Heart right ventricle (tissue), 16 donors: ENCODE measurements at regions not wholly inside any gene's neighbourhood (a gene's known extent, or its start where the extent isn't known, plus 50 kb on each side); places are given as distances from the start of the nearest gene placed in this dataset.

ENCODE experiments used
- ATAC-seq, 8 donors: fragments of 200-7000 bp; cut with Tn5 transposase; one replicate each; pipeline ENCODE4 v1.9.1; 2020; ENCODE audit warnings: mild to moderate bottlenecking in 8 of 8, moderate library complexity in 8 of 8, moderate number of reproducible peaks in 1 of 8
- DNase-seq, 2 donors: peaks; one replicate each; pipeline ENCODE4 v3.0.0-alpha.2; 2020
- H3K27ac ChIP-seq, 10 donors: fragments of 200-600 bp; sonication (generic) in 2 of 10; one replicate each; pipeline versions ENCODE4 v1.5.0 to v1.8.0; 2020 to 2022; ENCODE audit warnings: mild to moderate bottlenecking in 3 of 10
- H3K27me3 ChIP-seq, 7 donors: fragments of 200-600 bp; one replicate each; pipeline ENCODE4 v1.8.0; 2021 to 2022; ENCODE audit warnings: mild to moderate bottlenecking in 2 of 7
- H3K36me3 ChIP-seq, 9 donors: fragments of 200-600 bp; sonication (generic) in 1 of 9; one replicate each; pipeline versions ENCODE4 v1.5.0 to v1.8.0; 2020 to 2022; ENCODE audit warnings: mild to moderate bottlenecking in 2 of 9
- H3K4me1 ChIP-seq, 9 donors: fragments of 200-600 bp; sonication (generic) in 1 of 9; one replicate each; pipeline versions ENCODE4 v1.5.0 to v1.8.0; 2020 to 2022; ENCODE audit warnings: mild to moderate bottlenecking in 4 of 9
- H3K4me3 ChIP-seq, 10 donors: fragments of 200-600 bp; sonication (generic) in 2 of 10; one replicate each; pipeline versions ENCODE4 v1.5.0 to v1.8.0; 2020 to 2022; ENCODE audit warnings: mild to moderate bottlenecking in 7 of 10, moderate library complexity in 2 of 10
- H3K9me3 ChIP-seq, 11 donors: fragments of 200-600 bp in 10 of 11; sonication (generic) in 2 of 11; one replicate each; pipeline versions ENCODE4 v1.5.0 to v1.8.0; 2013 to 2022; ENCODE audit warnings: mild to moderate bottlenecking in 2 of 11, control low read depth in 1 of 11, moderate library complexity in 1 of 11
- CTCF ChIP-seq, 9 donors: fragments of 200-600 bp; sonication (generic) in 2 of 9; IDR thresholded peaks; one replicate each; pipeline versions ENCODE4 v1.5.0 to v1.8.0; 2021 to 2022; ENCODE audit warnings: antibody characterized with exemption in 9 of 9, mild to moderate bottlenecking in 5 of 9, moderate library complexity in 1 of 9
- WGBS, 2 donors: extraction: QIAGEN DNeasy Blood & Tissue Kit; methylation state at CpG; one replicate each; pipeline ENCODE4 v1.1.7; 2013; ENCODE audit warnings: inconsistent platforms in 1 of 2; 5-methylcytosine and 5-hydroxymethylcytosine counted together
- intact Hi-C, 10 donors: fragments of 100-400 bp; cut with DNase I; formaldehyde crosslinking; loops; one replicate each; pipeline versions ENCODE4 v1.11.1 to v1.14.2; 2022
- donor health status: Arrhythmogenic right ventricular cardiomyopathy.
- donor health status: ischemic (EF 13 %, LVEDD 7.1; RV severe dilation, severe dysfunction).
- donor health status: healthy with polysubstance abuse.
- donor health status: DM: no; HTN: yes; CAD: no.
- donor health status: DM: no; HTN: no; CAD: no.
- donor health status: ischemic (EF 25% LVEDD 6.9; RV normal size, moderate dysfunction).
- donor health status: ischemic (EF 25% LVEDD 5.7; RV mildly dilated, moderate dysfunction).
- donor health status: healthy.
- donor health status: DM: yes; HTN: yes; CAD: no.
- donor health status: Ischemic cardiomyopathy.
- donor health status: ischemic (EF 35%, LVEDD 5.7; RV mildly dilated, moderate dysfunction).
- donor health status: nonischemic (EF 11% LVEDD 7.7; RV severe dilation, severe dysfunction).
- donor health status: DM: yes; HTN: yes; CAD: no.
- donor health status: PGD.
- donor health status: ischemic (EF 29% LVEDD 5.4; RV normal size, mild dysfunction).
- donor health status: nonischemic (EF 23%, LVEDD 6.1; RV moderate dilation, normal function).

GRCh38 chr2:7725171-7725849 lies 808.1 kb downstream of the RNF144A start:
- no peak for DNase-seq

GRCh38 chr2:7725850-7726242 lies 808.6 kb downstream of the RNF144A start:
- Histone ChIP-seq H3K27me3 (no peaks in the 10 kb centered on the region), H3K4me1 (no peaks in the 10 kb centered on the region), H3K27ac (peak overlapping the region in 1 of 10 donors; percentile 68), H3K9me3 (no peaks in the 10 kb centered on the region), H3K4me3 (peak overlapping the region in 1 of 10 donors; percentile 40), H3K36me3 (no peaks in the 10 kb centered on the region)
- intact Hi-C loops: loop anchor here in 3 of 10 donors (5.0 to 10.0 kb wide), 2 partner anchors 959 to 961 kb away; partner anchors contain the start of gene ID2 (in 2 of the 3)
- DNase-seq (no peak), ATAC-seq (no peak)
- 96% methylated on average over 1 of the region's 1 CpG for WGBS, 2 donors
- no peak for TF ChIP-seq CTCF (IDR thresholded peaks at IDR 0.05)

More at GRCh38 chr2:7725171-7725849, 808.1 kb downstream of the RNF144A start:
- H3K4me1 ChIP-seq: no peaks in the 10 kb centered on the region
- WGBS, 2 donors: 36 to 49% methylated on average over 9 of the region's 9 CpGs
- TF ChIP-seq CTCF (IDR thresholded peaks at IDR 0.05): peak in 5 of 9 donors; percentile 16 to 43 (median 28)
- no peaks in the 10 kb centered on the region for H3K9me3 ChIP-seq
- H3K36me3 ChIP-seq: no peaks in the 10 kb centered on the region
- intact Hi-C loops: loop anchor here in 3 of 10 donors (5.0 to 10.0 kb wide), 2 partner anchors 959 to 962 kb away; partner anchors contain the start of gene ID2 (in 2 of the 3)
- H3K27me3 ChIP-seq: no peaks in the 10 kb centered on the region
- H3K4me3 ChIP-seq: peak overlapping the region in 1 of 10 donors; percentile 40
- peak in 2 of 8 donors; percentile 25 to 34 for ATAC-seq
- H3K27ac ChIP-seq: peak overlapping the region in 1 of 10 donors; percentile 68

- no peaks in the 10 kb centered on the region for H3K36me3 ChIP-seq
- ATAC-seq (no peak), DNase-seq (no peak)
- intact Hi-C loops: loop anchor here in 3 of 10 donors (5.0 to 10.0 kb wide), 2 partner anchors 958 to 960 kb away; partner anchors contain the start of gene ID2 (in 2 of the 3)
- H3K4me3 ChIP-seq: peak overlapping the region in 1 of 10 donors; percentile 40
- peak overlapping the region in 1 of 10 donors; percentile 68 for H3K27ac ChIP-seq
- no peak for TF ChIP-seq CTCF (IDR thresholded peaks at IDR 0.05)
- no peaks in the 10 kb centered on the region for H3K27me3 ChIP-seq
- H3K4me1 ChIP-seq: no peaks in the 10 kb centered on the region
- no peaks in the 10 kb centered on the region for H3K9me3 ChIP-seq
- 91 to 94% methylated on average over 3 of the region's 3 CpGs for WGBS, 2 donors
These were observed 809.8 kb downstream of the RNF144A start for GRCh38 chr2:7726989-7727388.

- TF ChIP-seq CTCF (IDR thresholded peaks at IDR 0.05): no peak
- no peaks in the 10 kb centered on the region for H3K36me3 ChIP-seq
- H3K27ac ChIP-seq: peak overlapping the region in 1 of 10 donors; percentile 68
- H3K27me3 ChIP-seq: no peaks in the 10 kb centered on the region
- ATAC-seq (no peak), DNase-seq (no peak)
- intact Hi-C loops: loop anchor here in 3 of 10 donors (5.0 to 10.0 kb wide), 2 partner anchors 956 to 959 kb away; partner anchors contain the start of gene ID2 (in 2 of the 3)
- H3K9me3 ChIP-seq: no peaks in the 10 kb centered on the region
- no peaks in the 10 kb centered on the region for H3K4me1 ChIP-seq
- H3K4me3 ChIP-seq: peak overlapping the region in 1 of 10 donors; percentile 40
- WGBS, 2 donors: 97 to 98% methylated on average over 8 of the region's 8 CpGs
These were observed 811.2 kb downstream of the RNF144A start for GRCh38 chr2:7728388-7728787.
